ENCODE measurements at regions not wholly inside any gene's neighbourhood (a gene's known extent, or its start where the extent isn't known, plus 50 kb on each side); places are given as distances from the start of the nearest gene placed in this dataset.
A peak's percentile ranks its signal among the peaks of the same experiment; 100 is the strongest.

DNA sequence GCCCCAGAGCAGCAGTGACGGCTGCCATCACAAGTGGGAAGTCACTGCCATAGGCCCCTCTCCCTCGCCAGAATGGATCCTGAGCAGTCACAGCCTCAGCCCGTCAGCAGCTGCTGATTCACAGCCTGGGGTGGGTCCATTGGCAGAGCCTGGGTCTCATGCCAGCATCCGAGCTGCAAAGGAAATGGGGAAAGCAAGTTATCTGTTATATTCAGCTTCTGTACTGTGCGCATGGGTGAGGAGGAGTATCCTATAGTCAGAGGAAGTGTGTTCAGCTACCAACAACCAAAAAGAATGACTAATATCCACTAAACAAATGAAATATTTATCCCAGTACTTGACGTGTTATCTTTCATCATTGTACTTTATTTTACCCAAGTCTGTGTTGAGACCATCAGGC lies 119.7 kb downstream of the RCN1 start:
- Histone ChIP-seq H3K4me1 (ENCODE audit: insufficient read depth, low read length, poor library complexity, severe bottlenecking) (no peaks in the 10 kb centered on the region), H3F3A (ENCODE audit: low read depth) (no peaks in the 10 kb centered on the region), H3K27me3 (ENCODE audit: insufficient read depth, low read length, poor library complexity, severe bottlenecking) (no peaks in the 10 kb centered on the region), H3K4me2 (ENCODE audit: low read depth, low read length, poor library complexity, severe bottlenecking) (no peak overlapping the region), H3K79me2 (ENCODE audit: insufficient read depth, low read length) (no peaks in the 10 kb centered on the region), H4K20me1 (ENCODE audit: insufficient read depth, low read length, poor library complexity, severe bottlenecking) (no peaks in the 10 kb centered on the region), H3K9ac (ENCODE audit: low read depth, low read length, poor library complexity, severe bottlenecking) (no peak overlapping the region), H3K9me3 (ENCODE audit: insufficient read depth, low read depth, low read length) (no peaks in the 10 kb centered on the region), H3K9me2 (replicated peaks; ENCODE audit: low read depth, low read length) (no peaks in the 10 kb centered on the region), H3K36me3 (ENCODE audit: insufficient read depth, low read length) (no peaks in the 10 kb centered on the region), H2AFZ (ENCODE audit: low read length) (no peak overlapping the region), H3K4me3 (ENCODE audit: low read length, poor library complexity, severe bottlenecking) (no peak overlapping the region)
- no peak for TF ChIP-seq EZH2phosphoT487 (IDR thresholded peaks at IDR 0.05; ENCODE audit: borderline replicate concordance)

DNA sequence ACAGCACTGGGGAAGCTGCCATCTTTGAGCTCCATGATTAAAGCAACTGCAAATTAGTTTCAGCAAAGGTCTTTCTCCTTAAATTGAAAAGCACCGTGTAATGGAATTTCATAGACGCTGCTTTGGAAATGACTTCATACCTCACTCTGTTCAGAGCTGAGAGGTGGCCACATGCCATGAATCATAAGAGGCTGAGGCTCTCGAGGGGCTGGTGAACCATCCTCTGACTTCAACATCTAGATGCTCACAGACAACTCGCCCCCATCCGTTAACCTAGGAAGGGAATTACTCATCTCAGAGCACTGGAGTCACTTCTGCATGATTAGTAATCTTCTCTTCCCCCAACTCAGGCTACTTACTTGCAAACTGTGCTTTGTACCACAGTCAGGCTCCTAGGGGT lies 122.3 kb downstream of the RCN1 start:
- no peaks in the 10 kb centered on the region for H3K9me2 ChIP-seq (replicated peaks; ENCODE audit: low read depth, low read length)
- no peak overlapping the region for H3K4me2 ChIP-seq (ENCODE audit: low read depth, low read length, poor library complexity, severe bottlenecking)
- no peaks in the 10 kb centered on the region for H4K20me1 ChIP-seq (ENCODE audit: insufficient read depth, low read length, poor library complexity, severe bottlenecking)
- H3K9ac ChIP-seq (ENCODE audit: low read depth, low read length, poor library complexity, severe bottlenecking) = no peak overlapping the region
- TF ChIP-seq EZH2phosphoT487 (IDR thresholded peaks at IDR 0.05; ENCODE audit: borderline replicate concordance) = no peak
- TF ChIP-seq, protein P1, sequence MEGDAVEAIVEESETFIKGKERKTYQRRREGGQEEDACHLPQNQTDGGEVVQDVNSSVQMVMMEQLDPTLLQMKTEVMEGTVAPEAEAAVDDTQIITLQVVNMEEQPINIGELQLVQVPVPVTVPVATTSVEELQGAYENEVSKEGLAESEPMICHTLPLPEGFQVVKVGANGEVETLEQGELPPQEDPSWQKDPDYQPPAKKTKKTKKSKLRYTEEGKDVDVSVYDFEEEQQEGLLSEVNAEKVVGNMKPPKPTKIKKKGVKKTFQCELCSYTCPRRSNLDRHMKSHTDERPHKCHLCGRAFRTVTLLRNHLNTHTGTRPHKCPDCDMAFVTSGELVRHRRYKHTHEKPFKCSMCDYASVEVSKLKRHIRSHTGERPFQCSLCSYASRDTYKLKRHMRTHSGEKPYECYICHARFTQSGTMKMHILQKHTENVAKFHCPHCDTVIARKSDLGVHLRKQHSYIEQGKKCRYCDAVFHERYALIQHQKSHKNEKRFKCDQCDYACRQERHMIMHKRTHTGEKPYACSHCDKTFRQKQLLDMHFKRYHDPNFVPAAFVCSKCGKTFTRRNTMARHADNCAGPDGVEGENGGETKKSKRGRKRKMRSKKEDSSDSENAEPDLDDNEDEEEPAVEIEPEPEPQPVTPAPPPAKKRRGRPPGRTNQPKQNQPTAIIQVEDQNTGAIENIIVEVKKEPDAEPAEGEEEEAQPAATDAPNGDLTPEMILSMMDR (conservative IDR thresholded peaks at IDR 0.05; ENCODE audit: low read length) = no peak
- no peak overlapping the region for H3K4me3 ChIP-seq (ENCODE audit: low read length, poor library complexity, severe bottlenecking)
- no peaks in the 10 kb centered on the region for H3K79me2 ChIP-seq (ENCODE audit: insufficient read depth, low read length)
- no peaks in the 10 kb centered on the region for H3K36me3 ChIP-seq (ENCODE audit: insufficient read depth, low read length)
- no peaks in the 10 kb centered on the region for H3F3A ChIP-seq (ENCODE audit: low read depth)
- no peak overlapping the region for H2AFZ ChIP-seq (ENCODE audit: low read length)
- no peaks in the 10 kb centered on the region for H3K4me1 ChIP-seq (ENCODE audit: insufficient read depth, low read length, poor library complexity, severe bottlenecking)
- no peaks in the 10 kb centered on the region for H3K9me3 ChIP-seq (ENCODE audit: insufficient read depth, low read depth, low read length)
- no peaks in the 10 kb centered on the region for H3K27me3 ChIP-seq (ENCODE audit: insufficient read depth, low read length, poor library complexity, severe bottlenecking)

DNA sequence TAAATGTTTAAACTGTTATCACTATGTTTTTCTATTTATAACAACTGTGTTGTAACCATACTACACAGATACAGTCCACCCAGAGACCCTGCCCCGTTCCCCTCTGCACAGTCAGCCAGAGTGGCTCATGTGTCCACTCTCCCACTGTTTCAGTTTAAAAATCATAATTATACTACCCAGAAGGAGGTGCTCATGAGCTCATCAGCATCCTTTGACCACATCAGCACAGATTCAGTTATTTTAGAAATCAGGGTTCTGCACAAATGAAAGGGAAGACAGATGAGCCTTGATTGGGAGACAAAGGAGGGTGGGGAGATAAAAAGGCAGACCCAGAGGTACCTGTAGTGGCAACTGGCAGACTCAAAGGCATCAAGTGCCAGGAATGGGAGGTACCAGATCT lies 124.3 kb downstream of the RCN1 start:
- no peaks in the 10 kb centered on the region for H3K79me2 ChIP-seq (ENCODE audit: insufficient read depth, low read length)
- H3K9me3 ChIP-seq (ENCODE audit: insufficient read depth, low read depth, low read length) = no peaks in the 10 kb centered on the region
- H3K36me3 ChIP-seq (ENCODE audit: insufficient read depth, low read length) = no peaks in the 10 kb centered on the region
- no peaks in the 10 kb centered on the region for H3K27me3 ChIP-seq (ENCODE audit: insufficient read depth, low read length, poor library complexity, severe bottlenecking)
- no peaks in the 10 kb centered on the region for H3F3A ChIP-seq (ENCODE audit: low read depth)
- no peaks in the 10 kb centered on the region for H4K20me1 ChIP-seq (ENCODE audit: insufficient read depth, low read length, poor library complexity, severe bottlenecking)
- no peaks in the 10 kb centered on the region for H3K9me2 ChIP-seq (replicated peaks; ENCODE audit: low read depth, low read length)
- H3K4me3 ChIP-seq (ENCODE audit: low read length, poor library complexity, severe bottlenecking) = no peak overlapping the region
- TF ChIP-seq, protein P1 (conservative IDR thresholded peaks at IDR 0.05; ENCODE audit: low read length) = peak; percentile 52
- no peak for TF ChIP-seq EZH2phosphoT487 (IDR thresholded peaks at IDR 0.05; ENCODE audit: borderline replicate concordance)
- no peak overlapping the region for H3K9ac ChIP-seq (ENCODE audit: low read depth, low read length, poor library complexity, severe bottlenecking)
- no peak overlapping the region for H3K4me2 ChIP-seq (ENCODE audit: low read depth, low read length, poor library complexity, severe bottlenecking)
- H3K4me1 ChIP-seq (ENCODE audit: insufficient read depth, low read length, poor library complexity, severe bottlenecking) = no peaks in the 10 kb centered on the region
- no peak overlapping the region for H2AFZ ChIP-seq (ENCODE audit: low read length)

DNA sequence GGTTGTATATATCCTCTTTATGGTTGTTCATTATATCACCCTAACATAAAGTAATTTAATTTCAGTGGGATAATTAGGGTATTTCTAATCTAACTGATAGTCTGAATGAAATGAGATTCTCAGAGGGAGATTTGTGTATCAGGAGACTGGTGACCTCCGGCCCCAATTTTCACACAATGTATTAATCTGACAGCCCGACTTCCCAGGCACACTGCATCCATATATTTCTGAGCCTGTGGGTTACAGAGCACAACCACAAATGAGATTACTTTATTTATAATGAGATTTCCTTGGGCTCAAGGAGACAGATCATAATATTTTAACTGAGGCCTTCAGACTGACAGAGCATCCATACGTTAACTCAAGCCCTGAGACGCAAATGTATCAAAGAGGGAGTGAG lies 125.9 kb downstream of the RCN1 start:
- no peaks in the 10 kb centered on the region for H3K9me3 ChIP-seq (ENCODE audit: insufficient read depth, low read depth, low read length)
- H3K4me1 ChIP-seq (ENCODE audit: insufficient read depth, low read length, poor library complexity, severe bottlenecking) = no peaks in the 10 kb centered on the region
- no peak overlapping the region for H2AFZ ChIP-seq (ENCODE audit: low read length)
- no peak overlapping the region for H3K9ac ChIP-seq (ENCODE audit: low read depth, low read length, poor library complexity, severe bottlenecking)
- no peak overlapping the region for H3K4me2 ChIP-seq (ENCODE audit: low read depth, low read length, poor library complexity, severe bottlenecking)
- H4K20me1 ChIP-seq (ENCODE audit: insufficient read depth, low read length, poor library complexity, severe bottlenecking) = no peaks in the 10 kb centered on the region
- H3K36me3 ChIP-seq (ENCODE audit: insufficient read depth, low read length) = no peaks in the 10 kb centered on the region
- TF ChIP-seq, protein P1 (conservative IDR thresholded peaks at IDR 0.05; ENCODE audit: low read length) = no peak
- no peak for TF ChIP-seq EZH2phosphoT487 (IDR thresholded peaks at IDR 0.05; ENCODE audit: borderline replicate concordance)
- H3K27me3 ChIP-seq (ENCODE audit: insufficient read depth, low read length, poor library complexity, severe bottlenecking) = no peaks in the 10 kb centered on the region
- H3F3A ChIP-seq (ENCODE audit: low read depth) = no peaks in the 10 kb centered on the region
- H3K9me2 ChIP-seq (replicated peaks; ENCODE audit: low read depth, low read length) = no peaks in the 10 kb centered on the region
- no peaks in the 10 kb centered on the region for H3K79me2 ChIP-seq (ENCODE audit: insufficient read depth, low read length)
- no peak overlapping the region for H3K4me3 ChIP-seq (ENCODE audit: low read length, poor library complexity, severe bottlenecking)
